HEK293T (cell line): ENCODE measurements at regions not wholly inside any gene's neighbourhood (a gene's known extent, or its start where the extent isn't known, plus 50 kb on each side); places are given as distances from the start of the nearest gene placed in this dataset.

Source experiments
- BHLHE40 ChIP-seq: fragments of 450-650 bp; IDR thresholded peaks from 2 replicates; pipeline ENCODE4 v1.6.1; 2016; ENCODE audit warnings: mild to moderate bottlenecking, moderate library complexity, borderline replicate concordance
- ELF4 ChIP-seq: fragments of 450-650 bp; IDR thresholded peaks from 2 replicates; pipeline ENCODE4 v1.6.1; 2017; ENCODE audit warnings: antibody characterized with exemption
- FOXA1 ChIP-seq: fragments of 450-650 bp; IDR thresholded peaks from 2 replicates; pipeline ENCODE4 v1.6.1; 2016; ENCODE audit warnings: mild to moderate bottlenecking
- L3MBTL2 ChIP-seq: fragments of 450-650 bp; conservative IDR thresholded peaks from 2 replicates; pipeline ENCODE4 v1.6.1; 2016; ENCODE audit warnings: mild to moderate bottlenecking
- LEF1 ChIP-seq: fragments of 450-650 bp; IDR thresholded peaks from 2 replicates; pipeline ENCODE4 v1.6.1; 2017; ENCODE audit warnings: mild to moderate bottlenecking, borderline replicate concordance
- SUZ12 ChIP-seq: fragments of 450-650 bp; IDR thresholded peaks from 2 replicates; pipeline ENCODE4 v1.6.1; 2016; ENCODE audit warnings: mild to moderate bottlenecking

DNA sequence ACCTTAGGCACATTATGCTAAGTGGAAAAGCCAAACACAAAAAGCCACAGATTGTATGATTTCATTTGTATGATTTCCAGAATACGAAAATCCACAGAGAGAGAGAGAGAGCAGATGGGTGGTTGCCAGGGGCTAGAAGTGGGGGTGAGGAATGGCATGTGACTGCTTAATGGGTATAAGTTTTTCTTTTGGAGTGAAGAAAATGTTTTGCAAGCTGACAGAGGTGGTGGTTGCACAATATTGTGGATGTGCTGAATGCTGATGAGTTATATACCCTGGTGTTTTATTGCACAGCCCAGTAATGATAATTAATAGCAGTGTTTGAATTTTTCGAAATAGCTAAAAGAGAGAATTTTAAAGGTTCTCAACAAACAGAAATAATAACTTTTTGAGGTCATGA, 386.1 kb upstream of the HS3ST1 start:
- TF ChIP-seq ELF4 (no peak), BHLHE40 (no peak), FOXA1 (no peak), SUZ12 (no peak), L3MBTL2 (no peak), LEF1 (no peak)
